ENCODE measurements at regions not wholly inside any gene's neighbourhood (a gene's known extent, or its start where the extent isn't known, plus 50 kb on each side); places are given as distances from the start of the nearest gene placed in this dataset.

- ATAC-seq, result peak; percentile 77
- intact Hi-C loops (cut with micrococcal nuclease), result no loop called here
- DNase-seq, result no peak
These were observed 255.8 kb downstream of the BTBD3 start for GRCh38 chr20:12173347-12174012.

- no peak for ATAC-seq
- intact Hi-C loops (cut with micrococcal nuclease), result no loop called here
- DNase-seq, result no peak
These were observed 257.8 kb downstream of the BTBD3 start for GRCh38 chr20:12175538-12175937.

- intact Hi-C loops (cut with micrococcal nuclease), result no loop called here
- peak; percentile 68 for ATAC-seq
- no peak for DNase-seq
These were observed 260.1 kb downstream of the BTBD3 start for GRCh38 chr20:12177657-12178293.

- intact Hi-C loops (cut with micrococcal nuclease), result no loop called here
- DNase-seq (no peak), ATAC-seq (no peak)
These were observed 262.0 kb downstream of the BTBD3 start for GRCh38 chr20:12179692-12180091.

DNA sequence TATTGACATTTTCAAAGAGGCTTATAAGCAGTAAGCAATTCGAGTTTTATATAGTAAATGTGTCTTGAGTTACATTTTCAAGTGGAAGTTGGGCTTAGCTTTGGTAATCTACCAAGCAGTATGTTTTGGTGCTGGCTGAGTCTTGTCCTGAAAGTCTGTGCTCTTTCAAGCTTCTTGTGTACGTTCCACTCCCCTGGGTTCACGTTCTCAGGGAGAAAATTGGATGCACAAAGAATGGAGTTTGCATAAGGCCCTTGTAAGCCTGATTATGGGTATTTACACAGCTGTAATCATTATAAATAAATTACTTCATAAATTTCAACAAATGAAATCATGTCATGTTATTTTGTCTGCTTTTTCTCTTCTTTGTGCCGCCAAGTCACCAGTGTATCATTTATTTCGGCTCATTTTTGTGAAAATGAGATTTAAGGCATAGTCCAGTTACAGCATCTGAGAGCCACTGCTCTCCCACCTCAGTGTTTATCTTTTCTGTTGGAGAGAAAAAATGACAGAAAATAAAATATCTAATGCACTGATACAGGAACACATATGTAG lies 262.5 kb downstream of the BTBD3 start:
- DNase-seq (no peak), ATAC-seq (peak; percentile 73)
- intact Hi-C loops (cut with micrococcal nuclease), result no loop called here

- ATAC-seq (no peak), DNase-seq (no peak)
These were observed 280.6 kb downstream of the BTBD3 start for GRCh38 chr20:12198281-12198680.

DNA sequence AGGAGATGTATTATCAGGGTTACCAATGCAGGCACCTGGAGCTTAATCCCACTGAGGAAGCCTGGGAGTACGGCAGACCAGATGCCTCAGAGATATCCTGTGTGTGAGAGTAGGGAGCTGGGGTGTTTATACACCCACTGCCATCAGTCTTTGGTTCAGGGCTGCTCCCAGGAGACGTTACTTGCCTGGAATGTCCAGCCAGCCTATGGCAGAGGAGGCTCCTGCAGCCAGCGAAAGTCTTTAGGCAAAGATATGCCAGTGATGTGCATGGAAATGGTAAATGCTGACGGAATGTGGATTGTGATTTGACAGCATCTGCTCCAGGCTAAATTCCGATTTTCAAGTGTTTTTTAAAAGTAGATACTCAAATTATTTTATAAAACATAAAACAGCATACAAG lies 282.0 kb downstream of the BTBD3 start:
- ATAC-seq, result no peak
- intact Hi-C loops (cut with micrococcal nuclease), result no loop called here
- no peak for DNase-seq

More at GRCh38 chr20:12198281-12198680, 280.6 kb downstream of the BTBD3 start:
- intact Hi-C loops (cut with micrococcal nuclease), result no loop called here

GRCh38 chr20:12201289-12201991 lies 283.7 kb downstream of the BTBD3 start:
- DNase-seq (peak; percentile 29), ATAC-seq (peak; percentile 94)
- intact Hi-C loops (cut with micrococcal nuclease), result no loop called here

DNA sequence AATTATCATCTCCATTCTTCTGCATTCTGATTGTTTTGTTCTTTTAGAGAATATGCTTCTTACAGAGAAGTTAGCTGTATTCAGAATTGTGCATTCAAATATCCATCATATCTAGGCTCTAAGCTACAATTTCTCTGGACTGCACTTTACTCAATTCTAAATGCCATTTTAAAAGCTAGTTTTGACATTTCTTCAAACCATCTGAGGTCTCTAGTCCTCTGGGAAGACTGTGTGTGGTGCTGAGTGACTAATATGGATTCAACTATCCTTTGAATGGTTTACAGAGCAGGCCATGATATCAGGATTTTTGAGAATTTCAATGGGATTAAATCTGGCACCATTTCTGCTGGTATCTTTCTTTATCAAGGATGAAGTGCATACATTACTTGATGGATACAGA lies 285.7 kb downstream of the BTBD3 start:
- DNase-seq, result no peak
- ATAC-seq, result no peak
- intact Hi-C loops (cut with micrococcal nuclease), result no loop called here

DNA sequence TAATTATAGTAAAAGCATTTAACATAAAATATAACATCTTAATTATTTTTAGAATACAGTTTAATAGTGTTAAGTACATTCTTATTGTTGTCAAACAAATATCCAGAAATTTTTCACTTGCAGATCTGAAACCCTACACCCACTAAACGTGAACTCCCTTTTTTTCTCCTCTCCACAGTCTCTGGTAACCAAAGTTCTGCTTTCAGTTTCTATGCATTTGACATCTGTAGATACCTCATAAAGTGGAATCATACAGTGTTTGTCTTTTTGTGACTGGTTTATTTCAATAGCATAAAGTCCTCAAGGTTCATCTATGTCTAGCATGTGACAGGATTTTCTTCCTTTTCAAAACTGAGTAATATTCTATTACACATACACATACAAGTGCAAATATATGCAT lies 286.3 kb downstream of the BTBD3 start:
- DNase-seq (no peak), ATAC-seq (no peak)
- intact Hi-C loops (cut with micrococcal nuclease), result no loop called here

GRCh38 chr20:12207875-12208274 lies 290.2 kb downstream of the BTBD3 start:
- ATAC-seq (peak; percentile 42), DNase-seq (no peak)
- intact Hi-C loops (cut with micrococcal nuclease), result no loop called here

- DNase-seq (no peak), ATAC-seq (no peak)
- intact Hi-C loops (cut with micrococcal nuclease), result no loop called here
These were observed 292.9 kb downstream of the BTBD3 start for GRCh38 chr20:12210591-12210990.

DNA sequence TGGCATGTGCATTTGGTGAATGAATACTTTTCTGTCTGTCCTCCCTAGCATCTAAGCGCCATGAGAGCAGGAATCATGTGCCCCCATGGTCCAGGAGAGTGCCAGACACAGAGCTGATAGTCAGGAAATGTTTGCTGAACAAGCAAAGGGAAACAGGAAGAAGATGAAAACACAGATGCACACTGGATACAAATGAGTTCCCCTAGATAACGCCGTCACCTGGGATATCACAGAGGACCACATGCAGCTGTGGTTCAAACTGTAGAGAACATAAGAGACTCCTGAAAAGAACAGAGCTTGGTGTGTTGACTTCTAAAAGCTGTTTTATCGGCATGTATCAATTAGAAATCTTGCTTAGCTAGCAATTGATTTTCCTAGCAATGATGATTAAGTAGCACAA lies 293.7 kb downstream of the BTBD3 start:
- intact Hi-C loops (cut with micrococcal nuclease), result no loop called here
- no peak for DNase-seq
- no peak for ATAC-seq

GRCh38 chr20:12217382-12217781 lies 299.7 kb downstream of the BTBD3 start:
- ATAC-seq (no peak), DNase-seq (no peak)
- intact Hi-C loops (cut with micrococcal nuclease), result no loop called here

DNA sequence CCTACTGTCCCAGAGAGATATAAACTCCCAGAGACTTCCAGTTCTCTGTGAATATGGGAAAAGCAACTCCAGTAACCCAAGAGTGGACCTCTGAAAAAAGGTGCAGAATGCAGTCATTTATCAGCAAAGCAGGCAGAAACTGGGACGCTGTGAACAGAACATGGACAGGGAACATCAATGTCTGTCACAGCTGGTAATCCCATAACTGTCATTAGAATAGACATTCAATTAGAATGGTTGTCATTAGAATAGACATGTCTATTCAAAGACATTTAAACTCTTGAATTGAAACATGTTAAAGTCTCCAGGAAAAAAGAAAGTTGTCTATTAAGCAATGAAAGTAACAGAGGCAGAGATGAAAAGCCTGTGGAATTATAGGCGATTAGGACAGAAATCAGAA lies 302.1 kb downstream of the BTBD3 start:
- DNase-seq (no peak), ATAC-seq (no peak)
- intact Hi-C loops (cut with micrococcal nuclease), result no loop called here

DNA sequence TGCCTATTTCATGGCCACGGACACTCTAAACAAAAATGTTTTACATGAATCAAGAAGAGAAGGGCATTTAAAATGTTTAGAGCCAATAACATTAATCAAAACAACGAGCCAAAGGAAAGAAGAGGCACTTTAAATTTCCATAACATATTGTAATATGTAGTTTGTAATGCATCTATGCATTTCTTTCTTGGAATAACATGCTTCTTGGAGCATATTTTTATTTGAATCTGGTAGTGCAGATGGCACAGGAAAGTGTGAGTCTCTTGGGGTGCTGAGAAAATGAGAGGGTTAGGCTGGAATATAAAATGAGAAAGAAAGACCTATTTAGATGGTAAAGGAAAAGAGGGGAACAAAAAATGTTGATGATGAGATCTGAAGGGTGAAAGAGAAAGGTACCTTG lies 305.4 kb downstream of the BTBD3 start:
- DNase-seq (no peak), ATAC-seq (no peak)
- intact Hi-C loops (cut with micrococcal nuclease), result loop anchor here (2.0 kb wide), 1 partner anchor 674 kb away; no protein-coding TSS in a partner anchor

DNA sequence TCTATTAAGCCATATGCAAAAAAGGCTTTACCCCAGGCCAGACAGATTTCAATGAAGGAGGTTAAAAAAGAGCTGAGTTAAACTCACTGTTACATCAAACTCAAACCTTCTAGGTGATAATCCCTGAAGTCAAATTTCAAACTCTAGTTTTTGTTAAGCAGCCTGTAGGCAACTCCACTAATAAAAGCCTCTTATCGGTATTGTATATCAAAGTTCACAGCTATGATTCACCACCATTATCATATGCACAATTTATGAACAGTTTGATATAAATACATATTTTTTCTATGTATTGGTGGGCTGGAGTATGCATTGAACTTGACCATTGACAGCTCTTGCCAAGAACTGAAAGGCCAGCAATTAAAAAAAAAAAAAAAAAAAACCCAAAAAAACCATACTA lies 308.2 kb downstream of the BTBD3 start:
- intact Hi-C loops (cut with micrococcal nuclease), result no loop called here
- no peak for ATAC-seq
- DNase-seq, result no peak

DNA sequence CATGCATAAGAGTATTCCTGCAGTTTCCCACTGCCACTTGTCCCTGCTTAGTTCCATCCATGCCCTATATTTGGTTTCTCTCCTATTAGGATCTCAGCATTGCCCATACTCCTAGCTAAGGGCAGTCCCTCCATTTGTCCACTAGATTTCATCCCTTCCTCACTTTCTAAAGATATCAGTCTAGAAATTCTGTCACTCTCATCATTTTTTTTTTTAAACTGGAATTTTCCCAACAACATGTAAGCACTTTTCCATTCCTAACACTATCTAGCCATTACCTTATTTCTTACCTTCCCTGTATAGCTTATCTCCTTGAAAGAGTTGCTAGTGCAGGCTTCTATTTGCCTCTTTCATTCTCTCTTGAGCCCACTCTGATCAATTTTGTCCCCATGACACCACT lies 312.2 kb downstream of the BTBD3 start:
- DNase-seq (no peak), ATAC-seq (no peak)
- intact Hi-C loops (cut with micrococcal nuclease), result no loop called here

- peak; percentile 48 for DNase-seq
- intact Hi-C loops (cut with micrococcal nuclease), result no loop called here
- peak; percentile 48 for ATAC-seq
These were observed 320.1 kb downstream of the BTBD3 start for GRCh38 chr20:12237772-12238171.

DNA sequence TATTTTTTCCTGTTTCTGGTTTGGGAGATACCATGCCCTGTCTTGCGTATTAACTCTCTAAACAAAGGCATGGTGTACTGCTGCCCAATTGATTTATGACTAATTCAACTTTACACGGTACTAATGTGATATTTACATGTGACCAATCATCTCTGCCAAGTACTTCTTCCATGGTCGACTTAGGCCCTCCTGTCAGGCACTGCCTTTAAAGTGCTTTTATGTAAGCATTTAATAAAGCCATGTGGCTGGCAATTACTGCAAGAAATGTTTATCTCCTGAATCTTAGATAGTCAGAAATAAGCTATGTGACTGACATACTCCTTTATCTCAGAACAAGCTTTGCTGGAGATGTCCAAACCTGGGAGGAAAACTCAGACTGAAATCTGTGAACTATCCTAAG lies 323.4 kb downstream of the BTBD3 start:
- DNase-seq, result no peak
- intact Hi-C loops (cut with micrococcal nuclease), result no loop called here
- ATAC-seq, result no peak

Measured in left ventricle myocardium superior (tissue), 1 donor.